GM12892 (cell line): ENCODE measurements at regions not wholly inside any gene's neighbourhood (a gene's known extent, or its start where the extent isn't known, plus 50 kb on each side); places are given as distances from the start of the nearest gene placed in this dataset.

ENCODE experiments used
- DNase-seq: peaks from one replicate; pipeline ENCODE4 v3.0.0; 2011; ENCODE audit not compliant: insufficient read length
- FAIRE-seq: peaks from 2 replicates; lab custom pipeline; 2011; peaks lifted over from hg19 to GRCh38; lab: Jason Lieb, UNC
- POLR2A ChIP-seq: IDR thresholded peaks from 2 replicates; pipeline ENCODE4 v1.6.1; 2011; ENCODE audit warnings: low read depth, low read length, control low read depth
- POLR2AphosphoS5 ChIP-seq: IDR thresholded peaks from 2 replicates; pipeline ENCODE4 v1.6.1; 2011; ENCODE audit warnings: low read depth, low read length, control low read depth
- TAF1 ChIP-seq: IDR thresholded peaks from 2 replicates; pipeline ENCODE4 v1.6.1; 2011; ENCODE audit warnings: low read depth, mild to moderate bottlenecking, control low read depth, low read length, borderline replicate concordance

- TF ChIP-seq TAF1 (no peak), POLR2AphosphoS5 (no peak), POLR2A (no peak)
- no peak for FAIRE-seq
These were observed 295.6 kb upstream of the BMP2 start for GRCh38 chr20:6471871-6472270.

DNA sequence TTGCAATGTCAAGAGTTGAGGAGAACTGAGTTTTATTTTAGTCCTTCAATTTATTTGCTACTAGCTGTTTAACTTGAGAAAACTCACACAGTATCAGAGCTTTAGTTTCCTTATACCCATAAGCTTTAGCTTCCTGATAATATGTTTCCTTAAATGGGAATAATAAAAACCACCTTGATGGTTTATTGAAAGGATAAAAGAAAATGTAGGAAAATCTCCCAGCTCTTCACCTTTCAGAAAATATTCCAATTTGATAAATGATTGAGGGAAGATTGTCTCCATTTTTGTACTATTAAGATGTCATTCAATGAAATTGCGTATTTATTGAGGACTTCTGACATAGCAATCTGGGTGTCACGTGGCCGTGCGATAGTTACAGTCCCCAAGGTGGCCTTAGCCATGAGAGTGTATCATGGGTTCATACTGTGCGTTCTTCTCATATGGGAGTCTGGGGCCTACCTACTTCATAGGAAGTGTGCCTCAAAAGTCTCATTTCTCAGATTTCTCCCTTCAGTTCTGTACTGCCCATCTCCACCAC, 296.3 kb upstream of the BMP2 start:
- FAIRE-seq: no peak
- TF ChIP-seq TAF1: no peak
- no peak for TF ChIP-seq POLR2A
- TF ChIP-seq POLR2AphosphoS5: no peak

More at GRCh38 chr20:6471871-6472270, 295.6 kb upstream of the BMP2 start:
- no peak for DNase-seq

GRCh38 chr20:6469695-6470094, 297.8 kb upstream of the BMP2 start:
- no peak for TF ChIP-seq POLR2AphosphoS5
- TF ChIP-seq POLR2A: no peak
- TF ChIP-seq TAF1: no peak
- no peak for DNase-seq
- FAIRE-seq: no peak

More for the DNA sequence above, 296.3 kb upstream of the BMP2 start:
- DNase-seq: no peak

DNA sequence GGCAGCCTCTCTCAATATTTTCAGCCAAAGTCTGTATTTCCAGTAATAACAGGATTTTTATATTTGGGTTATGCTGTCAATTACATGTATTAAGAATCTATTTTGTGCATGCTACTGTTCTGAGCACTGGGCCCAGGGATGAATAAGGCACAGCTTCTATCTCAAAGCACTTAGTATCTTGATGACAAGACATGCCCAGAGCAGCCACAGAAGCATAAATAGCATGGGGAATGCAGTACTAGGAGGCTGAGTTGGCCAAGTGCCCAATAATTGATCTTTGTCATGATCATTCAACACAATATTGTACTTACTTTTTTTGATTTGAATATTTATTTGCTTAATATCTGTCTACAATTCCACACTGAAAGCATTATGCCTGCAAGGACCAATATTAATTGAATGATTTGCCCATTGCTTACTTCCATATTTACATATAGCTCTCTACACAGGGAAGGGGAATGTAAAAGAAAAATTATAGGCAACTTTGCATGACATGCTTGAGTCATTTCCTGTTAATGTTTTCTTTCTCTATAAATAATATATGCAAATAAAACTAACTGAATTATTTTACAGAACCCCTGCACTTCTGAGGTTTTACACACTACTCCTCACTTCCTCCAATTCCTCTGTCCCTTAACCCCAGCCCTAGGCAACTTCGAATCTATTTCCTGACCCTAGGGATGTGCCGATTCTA, 298.9 kb upstream of the BMP2 start:
- DNase-seq: no peak
- no peak for TF ChIP-seq POLR2A
- TF ChIP-seq TAF1: no peak
- FAIRE-seq: no peak

- TF ChIP-seq POLR2A (no peak), POLR2AphosphoS5 (no peak), TAF1 (no peak)
- no peak for FAIRE-seq
- DNase-seq: no peak
These were observed 299.9 kb upstream of the BMP2 start for GRCh38 chr20:6467562-6467961.

DNA sequence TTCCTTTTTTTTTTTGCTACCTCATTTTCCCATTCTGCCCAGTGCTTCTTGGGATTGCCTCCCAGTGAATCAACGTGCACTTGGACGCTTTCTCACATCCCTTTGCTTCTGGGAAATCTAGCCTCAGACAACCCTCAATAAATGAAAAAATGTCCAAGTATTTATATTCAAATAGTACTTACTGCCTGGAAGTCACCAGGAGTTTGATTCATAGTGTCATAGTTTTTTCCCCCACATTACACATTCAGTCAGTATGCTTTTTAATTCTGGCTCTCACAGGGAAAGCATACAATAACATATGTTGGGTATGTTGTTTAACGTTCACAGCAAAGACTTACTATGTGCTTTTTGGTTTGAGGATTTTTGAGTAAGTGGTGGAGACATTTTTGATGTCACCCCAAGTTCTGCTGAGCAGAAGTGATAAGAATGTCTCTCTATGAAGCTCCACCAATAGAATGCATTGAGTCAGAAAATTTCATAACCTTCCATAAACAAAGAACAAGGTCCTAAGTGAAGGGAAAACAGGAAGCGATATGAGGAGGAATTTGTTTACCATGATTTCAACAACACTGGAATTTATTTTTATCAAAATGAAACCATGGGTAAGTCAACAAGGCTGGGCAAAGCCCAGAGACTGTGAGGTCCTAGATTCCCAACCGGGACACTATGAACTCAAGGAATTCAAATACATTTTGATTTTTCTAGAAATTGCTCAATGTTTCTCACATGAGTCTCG, 301.2 kb upstream of the BMP2 start:
- DNase-seq (no peak), FAIRE-seq (no peak)
- no peak for TF ChIP-seq POLR2A
- no peak for TF ChIP-seq TAF1
- no peak for TF ChIP-seq POLR2AphosphoS5

DNA sequence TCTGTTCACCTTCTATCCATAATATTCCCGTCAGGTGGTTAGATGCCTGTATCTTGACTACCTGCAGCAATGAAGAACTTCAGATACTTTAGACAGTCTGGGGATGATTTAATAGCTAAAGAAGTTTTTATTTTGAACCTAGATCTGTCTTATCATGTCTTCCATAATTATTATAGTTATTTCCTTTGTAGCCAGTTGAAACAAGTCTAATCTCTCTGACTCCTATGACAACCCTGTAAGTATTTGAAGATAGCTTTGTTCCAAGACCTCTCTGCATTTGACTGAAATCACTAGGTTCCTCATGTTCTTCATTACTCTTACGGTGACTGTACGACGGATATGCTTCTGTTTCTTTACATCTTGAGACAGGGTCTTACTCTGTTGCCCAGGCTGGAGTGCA, 316.6 kb upstream of the BMP2 start:
- DNase-seq (no peak), FAIRE-seq (no peak)
- TF ChIP-seq POLR2A (no peak), TAF1 (no peak), POLR2AphosphoS5 (no peak)

DNA sequence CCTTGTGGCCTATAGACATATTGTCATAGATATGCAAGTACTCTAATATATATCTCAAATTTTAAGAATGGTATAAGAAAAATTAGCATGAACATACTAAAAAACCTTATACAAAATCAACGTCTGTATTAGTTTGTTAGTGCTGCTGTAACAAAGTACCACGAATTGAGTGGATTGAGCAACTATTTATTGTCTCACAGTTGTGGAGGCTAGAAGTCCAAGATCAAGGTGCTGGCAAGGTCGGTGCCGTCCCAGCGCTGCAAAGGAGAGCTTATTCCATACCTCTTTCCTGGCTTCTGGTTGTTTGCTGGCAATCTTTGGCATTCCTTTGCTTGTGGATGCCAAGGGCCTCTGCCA, 317.6 kb upstream of the FERMT1 start:
- no peak for TF ChIP-seq POLR2A
- no peak for TF ChIP-seq POLR2AphosphoS5
- TF ChIP-seq TAF1: no peak
- FAIRE-seq (no peak), DNase-seq (no peak)

DNA sequence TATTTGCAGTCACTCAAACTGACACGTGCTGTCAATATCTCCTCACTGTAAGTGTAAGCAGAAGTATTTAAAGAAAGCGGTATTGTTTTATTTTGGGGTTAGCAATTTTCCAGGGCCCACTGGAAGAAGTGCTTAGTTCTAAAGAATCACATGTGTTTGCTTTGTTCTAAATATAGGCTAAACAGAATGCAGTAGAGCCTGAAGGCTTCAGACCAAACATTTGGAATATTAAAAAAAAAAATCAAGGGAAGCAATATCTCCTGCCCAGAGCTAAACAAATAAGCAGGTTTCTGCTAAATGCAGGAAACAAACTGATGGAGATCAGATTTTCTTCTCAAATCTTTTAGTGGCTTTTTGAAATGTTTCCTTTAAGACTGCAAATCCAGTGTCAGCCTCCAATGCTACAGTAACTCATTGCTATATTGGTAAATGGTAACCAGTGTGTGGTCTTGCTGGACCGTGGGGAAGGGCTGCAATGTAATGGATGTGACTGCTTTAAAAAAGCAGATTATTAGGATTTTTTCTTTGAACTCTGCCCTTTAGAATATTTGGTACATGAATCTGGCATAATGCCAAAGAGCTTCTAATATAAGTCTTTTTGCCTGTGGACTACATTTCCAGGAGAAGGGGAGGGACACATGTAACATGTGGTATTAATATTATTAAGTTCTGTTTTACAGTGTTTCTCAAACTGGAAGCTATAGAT, 317.1 kb upstream of the FERMT1 start:
- DNase-seq (no peak), FAIRE-seq (no peak)
- TF ChIP-seq TAF1 (no peak), POLR2A (no peak), POLR2AphosphoS5 (no peak)

DNA sequence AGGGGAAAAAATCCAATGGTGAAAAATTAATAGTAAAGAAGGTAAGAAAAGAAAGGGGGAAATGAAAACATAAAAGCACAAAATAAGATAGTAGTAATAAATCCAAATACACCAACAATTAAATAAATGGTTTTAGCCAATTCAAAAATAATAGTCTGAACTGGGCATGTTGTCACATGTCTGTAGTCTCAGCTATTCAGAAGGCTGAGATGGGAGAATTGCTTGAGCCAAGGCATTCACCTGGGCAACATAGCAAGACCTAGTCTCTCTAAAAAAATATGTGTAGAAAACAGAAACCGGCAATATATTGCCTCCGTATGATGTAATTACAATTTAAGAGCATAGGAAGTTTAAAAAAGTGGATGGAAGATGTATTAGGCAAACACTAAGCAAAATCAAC, 311.3 kb upstream of the FERMT1 start:
- DNase-seq: no peak
- TF ChIP-seq TAF1 (no peak), POLR2AphosphoS5 (no peak), POLR2A (no peak)
- FAIRE-seq: no peak

DNA sequence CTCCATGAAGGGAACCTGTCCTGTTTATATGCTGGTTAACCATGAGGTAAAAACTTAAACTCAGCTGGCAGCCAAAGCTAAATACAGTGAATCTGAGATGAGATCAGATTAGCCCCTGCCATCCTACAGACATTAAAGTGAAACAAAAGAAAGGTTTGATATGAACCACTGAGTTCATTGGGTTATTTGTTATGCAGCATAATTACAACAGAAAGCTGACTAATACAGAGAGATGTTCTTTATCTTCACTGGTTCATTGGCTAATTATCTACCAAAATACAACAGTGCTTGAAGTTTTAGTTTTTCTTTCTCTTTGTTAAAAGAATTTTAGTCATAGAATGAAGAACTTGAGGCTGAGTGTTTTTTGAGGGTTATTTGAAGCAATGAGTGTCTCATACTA, 307.6 kb upstream of the FERMT1 start:
- DNase-seq (no peak), FAIRE-seq (no peak)
- TF ChIP-seq TAF1 (no peak), POLR2A (no peak), POLR2AphosphoS5 (no peak)
